ENCODE measurements at regions not wholly inside any gene's neighbourhood (a gene's known extent, or its start where the extent isn't known, plus 50 kb on each side); places are given as distances from the start of the nearest gene placed in this dataset.

GRCh38 chr5:144873076-144873475 is 702.4 kb downstream of the KCTD16 start:
- DNase-seq (no peak), ATAC-seq (ENCODE audit: insufficient read depth, low FRiP score) (no peak)
- H3K27ac ChIP-seq (ENCODE audit: low read depth in 1 of 2, low read length in 1 of 2), result no peak overlapping the region
- no peak for TF ChIP-seq CTCF (IDR thresholded peaks at IDR 0.05; ENCODE audit: control extremely low read depth, extremely low read depth)
- H3K4me1 ChIP-seq (ENCODE audit: control insufficient read depth in 5 of 5, insufficient read depth in 5 of 5, low read length in 5 of 5), result no peaks in the 10 kb centered on the region
- 80 to 87% methylated on average over 2 of the region's 2 CpGs for WGBS, 2 donors
- no peak overlapping the region for H3K4me3 ChIP-seq
- no peaks in the 10 kb centered on the region for H3K36me3 ChIP-seq (ENCODE audit: control insufficient read depth in 4 of 4, insufficient read depth in 4 of 4, low read length in 4 of 4)
- no peak overlapping the region for H3K9ac ChIP-seq (ENCODE audit: insufficient read depth in 1 of 2, low read length in 2 of 2)
- no peaks in the 10 kb centered on the region for H3K27me3 ChIP-seq (ENCODE audit: control insufficient read depth in 3 of 3, insufficient read depth in 3 of 3, low read length in 2 of 3)
- H3K9me3 ChIP-seq (ENCODE audit: control insufficient read depth in 4 of 4, insufficient read depth in 3 of 4, low read length in 3 of 4), result no peaks in the 10 kb centered on the region

- no peaks in the 10 kb centered on the region for H3K36me3 ChIP-seq (ENCODE audit: control insufficient read depth in 4 of 4, insufficient read depth in 4 of 4, low read length in 4 of 4)
- no peak overlapping the region for H3K27ac ChIP-seq (ENCODE audit: low read depth in 1 of 2, low read length in 1 of 2)
- TF ChIP-seq CTCF (IDR thresholded peaks at IDR 0.05; ENCODE audit: control extremely low read depth, extremely low read depth), result no peak
- no peaks in the 10 kb centered on the region for H3K9me3 ChIP-seq (ENCODE audit: control insufficient read depth in 4 of 4, insufficient read depth in 3 of 4, low read length in 3 of 4)
- no peak for ATAC-seq (ENCODE audit: insufficient read depth, low FRiP score)
- no peaks in the 10 kb centered on the region for H3K27me3 ChIP-seq (ENCODE audit: control insufficient read depth in 3 of 3, insufficient read depth in 3 of 3, low read length in 2 of 3)
- no peak overlapping the region for H3K4me3 ChIP-seq
- no peak overlapping the region for H3K9ac ChIP-seq (ENCODE audit: insufficient read depth in 1 of 2, low read length in 2 of 2)
- no peaks in the 10 kb centered on the region for H3K4me1 ChIP-seq (ENCODE audit: control insufficient read depth in 5 of 5, insufficient read depth in 5 of 5, low read length in 5 of 5)
- peak in 2 of 3 donors; percentile 4 to 42 for DNase-seq
Observed at GRCh38 chr5:144864118-144864517, 693.4 kb downstream of the KCTD16 start.

GRCh38 chr5:144857454-144857853 is 686.8 kb downstream of the KCTD16 start:
- Histone ChIP-seq H3K27ac (ENCODE audit: low read depth in 1 of 2, low read length in 1 of 2) (no peak overlapping the region), H3K4me1 (ENCODE audit: control insufficient read depth in 5 of 5, insufficient read depth in 5 of 5, low read length in 5 of 5) (no peaks in the 10 kb centered on the region), H3K4me3 (no peak overlapping the region), H3K9me3 (ENCODE audit: control insufficient read depth in 4 of 4, insufficient read depth in 3 of 4, low read length in 3 of 4) (no peaks in the 10 kb centered on the region), H3K27me3 (ENCODE audit: control insufficient read depth in 3 of 3, insufficient read depth in 3 of 3, low read length in 2 of 3) (no peaks in the 10 kb centered on the region), H3K36me3 (ENCODE audit: control insufficient read depth in 4 of 4, insufficient read depth in 4 of 4, low read length in 4 of 4) (no peaks in the 10 kb centered on the region), H3K9ac (ENCODE audit: insufficient read depth in 1 of 2, low read length in 2 of 2) (no peak overlapping the region)
- no peak for ATAC-seq (ENCODE audit: insufficient read depth, low FRiP score)
- WGBS, 2 donors, result 27 to 33% methylated on average over 1 of the region's 1 CpG
- TF ChIP-seq CTCF (IDR thresholded peaks at IDR 0.05; ENCODE audit: control extremely low read depth, extremely low read depth), result no peak
- no peak for DNase-seq

- H3K4me1 ChIP-seq (ENCODE audit: control insufficient read depth in 5 of 5, insufficient read depth in 5 of 5, low read length in 5 of 5), result no peaks in the 10 kb centered on the region
- no peaks in the 10 kb centered on the region for H3K36me3 ChIP-seq (ENCODE audit: control insufficient read depth in 4 of 4, insufficient read depth in 4 of 4, low read length in 4 of 4)
- TF ChIP-seq CTCF (IDR thresholded peaks at IDR 0.05; ENCODE audit: control extremely low read depth, extremely low read depth), result no peak
- H3K27ac ChIP-seq (ENCODE audit: low read depth in 1 of 2, low read length in 1 of 2), result no peak overlapping the region
- H3K27me3 ChIP-seq (ENCODE audit: control insufficient read depth in 3 of 3, insufficient read depth in 3 of 3, low read length in 2 of 3), result no peaks in the 10 kb centered on the region
- H3K9ac ChIP-seq (ENCODE audit: insufficient read depth in 1 of 2, low read length in 2 of 2), result no peak overlapping the region
- H3K4me3 ChIP-seq, result no peak overlapping the region
- DNase-seq, result no peak
- peaks cover 0 to 2% (median 0%) of the 10 kb centered on the region in 4 donors for H3K9me3 ChIP-seq (ENCODE audit: control insufficient read depth in 4 of 4, insufficient read depth in 3 of 4, low read length in 3 of 4)
- ATAC-seq (ENCODE audit: insufficient read depth, low FRiP score), result no peak
- WGBS, 2 donors, result 84 to 89% methylated on average over 2 of the region's 2 CpGs
Observed at GRCh38 chr5:144844086-144844485, 673.4 kb downstream of the KCTD16 start.

Data from lung (tissue), 11 donors.